ENCODE measurements at regions not wholly inside any gene's neighbourhood (a gene's known extent, or its start where the extent isn't known, plus 50 kb on each side); places are given as distances from the start of the nearest gene placed in this dataset.

DNA sequence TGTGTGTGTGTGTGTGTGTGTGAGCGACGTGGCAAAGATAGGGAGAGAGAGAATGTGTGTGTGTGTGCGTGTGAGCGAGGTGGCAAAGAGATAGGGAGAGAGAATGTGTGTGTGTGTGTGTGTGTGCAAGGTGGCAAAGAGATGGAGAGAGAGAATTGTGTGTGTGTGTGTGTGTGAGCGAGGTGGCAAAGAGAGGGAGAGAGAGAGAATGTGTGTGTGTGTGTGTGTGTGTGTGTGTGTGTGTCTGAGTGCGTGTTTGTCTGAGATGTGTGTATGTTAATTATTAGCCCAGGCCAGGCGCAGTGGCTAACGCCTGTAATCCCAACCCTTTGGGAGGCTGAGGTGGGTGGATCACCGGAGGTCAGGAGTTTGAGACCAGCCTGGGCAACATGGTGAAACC lies 154.6 kb upstream of the RGMA start:
- TF ChIP-seq, protein P1, sequence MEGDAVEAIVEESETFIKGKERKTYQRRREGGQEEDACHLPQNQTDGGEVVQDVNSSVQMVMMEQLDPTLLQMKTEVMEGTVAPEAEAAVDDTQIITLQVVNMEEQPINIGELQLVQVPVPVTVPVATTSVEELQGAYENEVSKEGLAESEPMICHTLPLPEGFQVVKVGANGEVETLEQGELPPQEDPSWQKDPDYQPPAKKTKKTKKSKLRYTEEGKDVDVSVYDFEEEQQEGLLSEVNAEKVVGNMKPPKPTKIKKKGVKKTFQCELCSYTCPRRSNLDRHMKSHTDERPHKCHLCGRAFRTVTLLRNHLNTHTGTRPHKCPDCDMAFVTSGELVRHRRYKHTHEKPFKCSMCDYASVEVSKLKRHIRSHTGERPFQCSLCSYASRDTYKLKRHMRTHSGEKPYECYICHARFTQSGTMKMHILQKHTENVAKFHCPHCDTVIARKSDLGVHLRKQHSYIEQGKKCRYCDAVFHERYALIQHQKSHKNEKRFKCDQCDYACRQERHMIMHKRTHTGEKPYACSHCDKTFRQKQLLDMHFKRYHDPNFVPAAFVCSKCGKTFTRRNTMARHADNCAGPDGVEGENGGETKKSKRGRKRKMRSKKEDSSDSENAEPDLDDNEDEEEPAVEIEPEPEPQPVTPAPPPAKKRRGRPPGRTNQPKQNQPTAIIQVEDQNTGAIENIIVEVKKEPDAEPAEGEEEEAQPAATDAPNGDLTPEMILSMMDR (IDR thresholded peaks at IDR 0.05 in 4 of 5, conservative IDR thresholded peaks at IDR 0.05 in 1 of 5) = no peak
- TF ChIP-seq POLR2A (IDR thresholded peaks at IDR 0.05) = no peak

All from gastrocnemius medialis (tissue), 4 donors.